IMR-90 (cell line): ENCODE measurements at regions not wholly inside any gene's neighbourhood (a gene's known extent, or its start where the extent isn't known, plus 50 kb on each side); places are given as distances from the start of the nearest gene placed in this dataset.

Experiments
- ATAC-seq: fragments of 200-7000 bp; cut with Tn5 transposase; 2 replicates; pipeline ENCODE4 v1.9.1; 2020; ENCODE audit warnings: low read depth, mild to moderate bottlenecking, moderate library complexity
- BruUV-seq: library from RNA; stranded (reverse); fragments of 400-500 nt; replicated peaks from 2 replicates; lab custom pipeline; 2021; lab: Mats Ljungman, UMichigan
- CTCF ChIA-PET: fragments of 300-600 bp; formaldehyde crosslinking; extraction: SDS; loops from one replicate; lab custom pipeline; 2021; ENCODE audit warnings: antibody characterized with exemption; lab: Yijun Ruan, JAX
- POLR2A ChIA-PET: fragments of 300-600 bp; sonication (Branson Sonifier 250); formaldehyde crosslinking; loops from one replicate; lab custom pipeline; 2022; ENCODE audit warnings: antibody characterized with exemption; ENCODE audit not compliant: unreplicated experiment; lab: Charles Lee
- DNase-seq: peaks from one replicate; pipeline ENCODE4 v3.0.0; 2013
- H2AFZ ChIP-seq: replicated peaks from 2 replicates; pipeline ENCODE3; 2013; ENCODE audit warnings: low read length, mild to moderate bottlenecking; ENCODE audit not compliant: poor library complexity
- H2AK5ac ChIP-seq: 2 replicates; pipeline ENCODE4 v1.6.1; 2013; ENCODE audit warnings: low read depth, low read length, inconsistent platforms
- H2AK9ac ChIP-seq: replicated peaks from 2 replicates; pipeline ENCODE3; 2013; ENCODE audit warnings: mild to moderate bottlenecking, low read depth, low read length, moderate library complexity; ENCODE audit not compliant: poor library complexity
- H2BK120ac ChIP-seq: 2 replicates; pipeline ENCODE4 v1.6.1; 2013; ENCODE audit warnings: low read depth, low read length, inconsistent platforms
- H2BK15ac ChIP-seq: 3 replicates; pipeline ENCODE4 v1.6.1; 2013; ENCODE audit warnings: low read depth, low read length, inconsistent platforms
- H2BK20ac ChIP-seq: 2 replicates; pipeline ENCODE4 v1.6.1; 2013; ENCODE audit warnings: low read depth, mild to moderate bottlenecking, inconsistent platforms, low read length, moderate library complexity
- H2BK5ac ChIP-seq: 2 replicates; pipeline ENCODE4 v1.6.1; 2013; ENCODE audit warnings: mild to moderate bottlenecking, low read depth, low read length, inconsistent platforms; ENCODE audit not compliant: poor library complexity, severe bottlenecking
- H3K14ac ChIP-seq: replicated peaks from 2 replicates; pipeline ENCODE4 v1.6.1; 2013; ENCODE audit warnings: low read depth, low read length, inconsistent platforms
- H3K18ac ChIP-seq: 2 replicates; pipeline ENCODE4 v1.6.1; 2013; ENCODE audit warnings: low read depth, low read length, control low read depth
- H3K23ac ChIP-seq: 2 replicates; pipeline ENCODE4 v1.6.1; 2013; ENCODE audit warnings: low read depth, low read length, inconsistent platforms
- H3K27ac ChIP-seq: 2 replicates; pipeline ENCODE4 v1.5.1; 2013; ENCODE audit warnings: mild to moderate bottlenecking, control low read depth, low read length; ENCODE audit not compliant: insufficient read depth
- H3K27me3 ChIP-seq: 2 replicates; pipeline ENCODE4 v1.6.1; 2013; ENCODE audit warnings: low read length; ENCODE audit not compliant: control insufficient read depth, insufficient read depth
- H3K36me3 ChIP-seq: 2 replicates; pipeline ENCODE4 v1.6.1; 2013; ENCODE audit warnings: low read length, mixed read lengths; ENCODE audit not compliant: control insufficient read depth, insufficient read depth
- H3K4ac ChIP-seq: 2 replicates; pipeline ENCODE4 v1.6.1; 2013; ENCODE audit warnings: low read depth, low read length, inconsistent platforms
- H3K4me1 ChIP-seq: 2 replicates; pipeline ENCODE4 v1.6.1; 2013; ENCODE audit warnings: low read length, mixed read lengths; ENCODE audit not compliant: control insufficient read depth, insufficient read depth
- H3K4me2 ChIP-seq: 2 replicates; pipeline ENCODE4 v1.6.1; 2013; ENCODE audit warnings: low read depth, mild to moderate bottlenecking, control low read depth, low read length, moderate library complexity
- H3K4me3 ChIP-seq: 2 replicates; pipeline ENCODE4 v1.5.1; 2013; ENCODE audit warnings: low read depth, mild to moderate bottlenecking, control low read depth, low read length, moderate library complexity; ENCODE audit not compliant: insufficient read depth
- H3K56ac ChIP-seq: 2 replicates; pipeline ENCODE4 v1.6.1; 2013; ENCODE audit warnings: low read length, inconsistent platforms; ENCODE audit not compliant: insufficient read depth; ENCODE audit errors: extremely low read depth
- H3K79me1 ChIP-seq, 2 experiments: 2 replicates each; pipeline ENCODE4 v1.6.1; 2013; ENCODE audit warnings: low read length in 2 of 2, inconsistent platforms in 1 of 2, low read depth in 1 of 2
- H3K9ac ChIP-seq: 2 replicates; pipeline ENCODE4 v1.6.1; 2013; ENCODE audit warnings: low read depth, low read length, control low read depth
- H3K9me1 ChIP-seq: 2 replicates; pipeline ENCODE4 v1.6.1; 2013; ENCODE audit warnings: low read length, inconsistent platforms; ENCODE audit not compliant: insufficient read depth
- H3K9me3 ChIP-seq: 2 replicates; pipeline ENCODE4 v1.6.1; 2013; ENCODE audit warnings: low read length; ENCODE audit not compliant: control insufficient read depth, insufficient read depth
- H4K20me1 ChIP-seq: 2 replicates; pipeline ENCODE4 v1.6.1; 2013; ENCODE audit warnings: low read length, inconsistent platforms; ENCODE audit not compliant: insufficient read depth
- H4K5ac ChIP-seq: 2 replicates; pipeline ENCODE4 v1.6.1; 2013; ENCODE audit warnings: mild to moderate bottlenecking, low read depth, low read length, control low read depth
- H4K8ac ChIP-seq, 2 experiments: 2 replicates each; pipeline ENCODE4 v1.6.1; 2013; ENCODE audit warnings: low read depth in 2 of 2, low read length in 2 of 2, control low read depth in 1 of 2, inconsistent platforms in 1 of 2
- H4K91ac ChIP-seq: 2 replicates; pipeline ENCODE4 v1.6.1; 2013; ENCODE audit warnings: low read depth, low read length, inconsistent platforms; ENCODE audit not compliant: insufficient read depth
- BHLHE40 ChIP-seq: fragments of 150-350 bp; IDR thresholded peaks from 2 replicates; pipeline ENCODE4 v1.6.1; 2016; ENCODE audit warnings: mild to moderate bottlenecking, low read depth, low read length
- CEBPB ChIP-seq: IDR thresholded peaks from 2 replicates; pipeline ENCODE4 v1.6.1; 2012; ENCODE audit warnings: low read depth, low read length, improper control_type of control experiment
- CHD1 ChIP-seq: IDR thresholded peaks from 2 replicates; pipeline ENCODE4 v1.6.1; 2012; ENCODE audit warnings: low read depth, low read length, improper control_type of control experiment
- CTCF ChIP-seq: conservative IDR thresholded peaks from 2 replicates; pipeline ENCODE4 v1.5.1; 2012; ENCODE audit warnings: mild to moderate bottlenecking, low read depth, low read length, improper control_type of control experiment
- ELK1 ChIP-seq: fragments of 150-350 bp; IDR thresholded peaks from 2 replicates; pipeline ENCODE4 v1.6.1; 2016; ENCODE audit warnings: low read depth, mild to moderate bottlenecking, low read length, moderate library complexity, borderline replicate concordance
- FOS ChIP-seq: fragments of 150-350 bp; IDR thresholded peaks from 2 replicates; pipeline ENCODE4 v1.6.1; 2016; ENCODE audit warnings: low read depth, low read length
- MAFK ChIP-seq: IDR thresholded peaks from 2 replicates; pipeline ENCODE4 v1.6.1; 2012; ENCODE audit warnings: low read depth, low read length, improper control_type of control experiment
- MAZ ChIP-seq: IDR thresholded peaks from 2 replicates; pipeline ENCODE4 v1.6.1; 2012; ENCODE audit warnings: low read depth, mild to moderate bottlenecking, low read length, improper control_type of control experiment, moderate library complexity, borderline replicate concordance
- MXI1 ChIP-seq: IDR thresholded peaks from 2 replicates; pipeline ENCODE4 v1.6.1; 2012; ENCODE audit warnings: low read depth, mild to moderate bottlenecking, low read length, moderate library complexity, borderline replicate concordance
- NFE2L2 ChIP-seq: fragments of 150-350 bp; IDR thresholded peaks from 2 replicates; pipeline ENCODE4 v1.6.1; 2016; ENCODE audit warnings: low read depth, mild to moderate bottlenecking, low read length
- POLR2A ChIP-seq: IDR thresholded peaks from 2 replicates; pipeline ENCODE4 v1.6.1; 2012; ENCODE audit warnings: mild to moderate bottlenecking, low read depth, low read length
- RAD21 ChIP-seq: IDR thresholded peaks from 2 replicates; pipeline ENCODE4 v1.6.1; 2012; ENCODE audit warnings: low read length, improper control_type of control experiment
- RCOR1 ChIP-seq: IDR thresholded peaks from 2 replicates; pipeline ENCODE4 v1.6.1; 2012; ENCODE audit warnings: mild to moderate bottlenecking, low read length, improper control_type of control experiment; ENCODE audit not compliant: insufficient replicate concordance
- RFX5 ChIP-seq: IDR thresholded peaks from 2 replicates; pipeline ENCODE4 v1.8.0; 2012; ENCODE audit warnings: low read depth, mild to moderate bottlenecking, low read length, moderate library complexity
- SMC3 ChIP-seq: fragments of 150-350 bp; IDR thresholded peaks from 2 replicates; pipeline ENCODE4 v1.6.1; 2016; ENCODE audit warnings: low read depth, mild to moderate bottlenecking, antibody characterized with exemption, low read length, moderate library complexity
- USF2 ChIP-seq: fragments of 150-350 bp; IDR thresholded peaks from 2 replicates; pipeline ENCODE4 v1.6.1; 2017; ENCODE audit warnings: mild to moderate bottlenecking, antibody characterized with exemption, low read length, low read depth
- WGBS, 2 experiments: methylation state at CpG; one replicate each; pipeline versions ENCODE4 v1.1.5 to v1.1.7; 2013; ENCODE audit warnings: missing lambda C conversion rate in 2 of 2; ENCODE audit not compliant: insufficient read length in 1 of 2; ENCODE audit errors: extremely low coverage in 2 of 2; 5-methylcytosine and 5-hydroxymethylcytosine counted together
- dilution Hi-C: fragments of 300-500 bp; cut with HindIII; formaldehyde crosslinking; loops from one replicate; pipeline ENCODE4 v1.14.3; 2018; ENCODE audit warnings: low sequenced_read_pairs; ENCODE audit not compliant: unreplicated experiment
- in situ Hi-C: fragments of 300-500 bp; cut with MboI; formaldehyde crosslinking; loops from 3 replicates; pipeline ENCODE4 v1.14.3; 2019; ENCODE audit warnings: low sequenced_read_pairs, inconsistent platforms, mixed read lengths
- intact Hi-C: fragments of 100-400 bp; cut with micrococcal nuclease; formaldehyde crosslinking; loops from 2 replicates; pipeline ENCODE4 v1.10.0; 2022

GRCh38 chr12:114240288-114240687 lies 165.7 kb downstream of the TBX5 start:
- no peak overlapping the region for H4K91ac ChIP-seq
- no peak overlapping the region for H2BK5ac ChIP-seq
- H3K4me3 ChIP-seq = no peak overlapping the region
- no peak overlapping the region for H3K4me2 ChIP-seq
- peaks cover 5% of the 10 kb centered on the region for H3K27me3 ChIP-seq
- in situ Hi-C loops (no loop called here), dilution Hi-C loops (no loop called here), intact Hi-C loops (no loop called here)
- no peak overlapping the region for H3K18ac ChIP-seq
- H3K14ac ChIP-seq = no peak overlapping the region
- BruUV-seq = no TSS peak
- no peaks in the 10 kb centered on the region for H3K36me3 ChIP-seq
- no peaks in the 10 kb centered on the region for H3K9me1 ChIP-seq
- H3K9ac ChIP-seq = no peak overlapping the region
- ATAC-seq (no peak), DNase-seq (no peak)
- H3K4me1 ChIP-seq = no peaks in the 10 kb centered on the region
- no peak overlapping the region for H2AK5ac ChIP-seq
- H2AFZ ChIP-seq = no peak overlapping the region
- H2BK20ac ChIP-seq = no peak overlapping the region
- no peak overlapping the region for H2BK15ac ChIP-seq
- no peak overlapping the region for H4K8ac ChIP-seq
- no peak overlapping the region for H4K5ac ChIP-seq
- H2AK9ac ChIP-seq = no peak overlapping the region
- H3K27ac ChIP-seq = no peak overlapping the region
- no peaks in the 10 kb centered on the region for H3K79me1 ChIP-seq
- no peak overlapping the region for H2BK120ac ChIP-seq
- no peaks in the 10 kb centered on the region; the same call in 1 of the 2 replicates for H3K9me3 ChIP-seq
- CTCF ChIA-PET = no interaction called here
- POLR2A ChIA-PET = no interaction called here
- H3K56ac ChIP-seq = no peak overlapping the region
- no peak overlapping the region for H3K4ac ChIP-seq
- TF ChIP-seq MAZ (no peak), RFX5 (no peak), NFE2L2 (no peak), SMC3 (no peak), BHLHE40 (no peak), CTCF (no peak), CHD1 (no peak), RAD21 (no peak), CEBPB (no peak), ELK1 (no peak), POLR2A (no peak), MAFK (no peak), RCOR1 (no peak), FOS (no peak), USF2 (no peak), MXI1 (no peak)
- H3K23ac ChIP-seq = no peak overlapping the region
- no peaks in the 10 kb centered on the region for H4K20me1 ChIP-seq
- whole genome bisulfite sequencing, 2 experiments = 0% methylated on average over 3 of the region's 12 CpGs; no CpG with 5 or more reads in 1 of the 2 experiments
